ENCODE measurements at regions not wholly inside any gene's neighbourhood (a gene's known extent, or its start where the extent isn't known, plus 50 kb on each side); places are given as distances from the start of the nearest gene placed in this dataset.

DNA sequence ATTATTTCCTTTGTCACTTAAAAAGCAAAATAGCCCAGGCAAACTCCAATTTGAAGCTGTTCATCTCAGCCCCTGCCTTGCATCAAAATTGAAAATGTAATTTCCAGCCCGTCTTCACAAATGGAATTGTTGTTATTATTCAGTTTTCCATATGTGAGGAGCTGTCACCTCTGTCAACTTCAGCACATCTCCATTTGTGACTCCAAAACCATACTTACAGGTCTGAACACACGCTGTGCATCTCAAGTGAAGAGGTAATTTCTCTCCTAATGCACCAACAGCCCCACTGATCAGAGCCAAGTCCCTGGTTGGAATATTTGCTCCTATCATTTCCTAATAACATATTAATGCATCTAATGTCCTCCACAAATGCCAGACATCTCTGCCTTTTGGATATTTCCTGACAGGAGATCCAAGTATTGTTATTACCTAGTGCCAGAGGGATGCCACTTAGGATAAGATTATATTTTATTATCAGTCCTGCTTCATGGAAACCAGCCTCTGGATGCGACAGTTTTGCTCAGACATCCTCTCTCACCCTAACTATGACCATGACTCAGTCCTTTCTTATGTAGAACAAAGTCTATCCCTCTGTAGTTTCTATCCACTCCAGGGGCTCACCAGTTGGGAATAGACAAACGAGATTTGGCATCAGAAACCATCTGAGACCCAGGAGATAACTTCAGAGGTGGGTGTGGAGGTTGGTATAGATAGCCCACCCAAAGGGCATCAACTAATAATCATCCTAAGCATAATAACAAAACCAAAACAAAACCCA is 379.8 kb downstream of the VPS13C start:
- TF ChIP-seq, protein P1, sequence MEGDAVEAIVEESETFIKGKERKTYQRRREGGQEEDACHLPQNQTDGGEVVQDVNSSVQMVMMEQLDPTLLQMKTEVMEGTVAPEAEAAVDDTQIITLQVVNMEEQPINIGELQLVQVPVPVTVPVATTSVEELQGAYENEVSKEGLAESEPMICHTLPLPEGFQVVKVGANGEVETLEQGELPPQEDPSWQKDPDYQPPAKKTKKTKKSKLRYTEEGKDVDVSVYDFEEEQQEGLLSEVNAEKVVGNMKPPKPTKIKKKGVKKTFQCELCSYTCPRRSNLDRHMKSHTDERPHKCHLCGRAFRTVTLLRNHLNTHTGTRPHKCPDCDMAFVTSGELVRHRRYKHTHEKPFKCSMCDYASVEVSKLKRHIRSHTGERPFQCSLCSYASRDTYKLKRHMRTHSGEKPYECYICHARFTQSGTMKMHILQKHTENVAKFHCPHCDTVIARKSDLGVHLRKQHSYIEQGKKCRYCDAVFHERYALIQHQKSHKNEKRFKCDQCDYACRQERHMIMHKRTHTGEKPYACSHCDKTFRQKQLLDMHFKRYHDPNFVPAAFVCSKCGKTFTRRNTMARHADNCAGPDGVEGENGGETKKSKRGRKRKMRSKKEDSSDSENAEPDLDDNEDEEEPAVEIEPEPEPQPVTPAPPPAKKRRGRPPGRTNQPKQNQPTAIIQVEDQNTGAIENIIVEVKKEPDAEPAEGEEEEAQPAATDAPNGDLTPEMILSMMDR (conservative IDR thresholded peaks at IDR 0.05), result no peak
- DNase-seq (ENCODE audit: extremely low spot score, unreplicated experiment), result no peak
- H3K36me3 Mint-ChIP-seq, result no peaks in the 10 kb centered on the region
- peaks cover 17% of the 10 kb centered on the region for H3K27me3 Mint-ChIP-seq
- no peaks in the 10 kb centered on the region for H3K9me3 Mint-ChIP-seq
- H3K27ac Mint-ChIP-seq, result no peak overlapping the region
- H3K4me1 Mint-ChIP-seq (ENCODE audit: unreplicated experiment), result peaks cover 3% of the 10 kb centered on the region
- no peak overlapping the region for H3K4me3 Mint-ChIP-seq

DNA sequence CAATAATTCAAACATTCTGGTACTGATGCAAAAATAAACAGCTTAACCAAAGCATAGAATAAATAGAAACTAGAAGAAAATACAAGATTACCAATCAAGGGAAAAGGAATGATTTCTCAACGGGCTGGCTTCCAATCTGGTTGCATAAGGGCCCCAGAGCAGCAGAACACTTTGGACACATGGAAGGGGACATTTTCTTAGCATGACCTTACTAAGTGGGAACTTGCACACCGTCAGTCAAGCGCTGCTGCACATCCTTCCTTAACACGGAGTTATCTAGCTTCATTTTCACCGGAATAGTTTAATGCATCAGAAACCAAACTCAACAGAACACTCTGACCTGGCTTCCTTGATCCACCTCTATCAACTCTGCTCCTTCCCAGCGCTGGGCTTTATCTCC is 388.5 kb downstream of the VPS13C start:
- TF ChIP-seq, protein P1 (conservative IDR thresholded peaks at IDR 0.05), result no peak
- H3K4me3 Mint-ChIP-seq, result no peak overlapping the region
- H3K4me1 Mint-ChIP-seq (ENCODE audit: unreplicated experiment), result no peaks in the 10 kb centered on the region
- DNase-seq (ENCODE audit: extremely low spot score, unreplicated experiment), result no peak
- H3K36me3 Mint-ChIP-seq, result no peaks in the 10 kb centered on the region
- H3K27ac Mint-ChIP-seq, result no peak overlapping the region
- no peaks in the 10 kb centered on the region for H3K9me3 Mint-ChIP-seq
- peaks cover 9% of the 10 kb centered on the region for H3K27me3 Mint-ChIP-seq

DNA sequence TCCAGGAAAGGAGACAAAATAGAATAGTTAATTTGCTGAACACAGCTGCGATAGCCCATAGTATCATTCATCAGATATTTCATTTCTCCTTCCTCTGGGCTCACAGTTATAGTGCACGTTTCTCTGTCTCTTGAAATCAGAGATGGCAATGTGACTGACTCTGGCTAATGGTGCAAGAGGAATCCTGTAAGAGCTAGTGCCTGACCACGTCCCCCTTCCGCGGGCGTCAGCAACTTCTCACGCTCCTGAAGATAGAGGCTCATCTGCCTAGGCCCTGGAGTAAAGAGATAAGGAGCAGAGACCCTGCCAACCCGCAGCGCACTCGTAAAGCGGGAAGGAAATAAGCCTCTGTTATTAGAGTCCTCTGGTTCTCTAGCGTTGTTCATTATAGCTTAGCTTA is 391.8 kb downstream of the VPS13C start:
- Mint-ChIP-seq H3K27ac (no peak overlapping the region), H3K4me1 (ENCODE audit: unreplicated experiment) (no peaks in the 10 kb centered on the region), H3K36me3 (no peaks in the 10 kb centered on the region), H3K9me3 (no peaks in the 10 kb centered on the region), H3K4me3 (no peak overlapping the region), H3K27me3 (peaks cover 21% of the 10 kb centered on the region)
- TF ChIP-seq, protein P1 (conservative IDR thresholded peaks at IDR 0.05), result no peak
- no peak for DNase-seq (ENCODE audit: extremely low spot score, unreplicated experiment)

DNA sequence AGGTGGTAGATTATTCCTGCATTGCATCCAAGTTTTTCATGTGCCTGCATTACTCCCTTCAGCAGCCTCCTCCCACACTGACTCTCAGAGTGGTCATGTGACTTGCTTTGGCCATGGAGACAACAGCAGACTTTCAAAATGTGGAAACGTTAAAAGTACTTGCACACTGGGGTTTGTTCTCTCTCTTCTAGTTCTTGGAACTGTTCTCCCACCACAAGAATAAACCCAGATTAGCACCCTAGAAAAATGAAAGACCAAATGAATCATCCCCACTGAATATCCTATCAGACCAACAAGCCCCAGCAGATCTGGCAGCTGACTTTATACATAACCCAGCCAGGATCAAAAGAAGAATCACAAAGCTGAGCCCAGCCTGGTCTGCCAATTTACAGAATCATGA is 398.5 kb downstream of the VPS13C start:
- no peak for DNase-seq (ENCODE audit: extremely low spot score, unreplicated experiment)
- Mint-ChIP-seq H3K9me3 (peaks cover 6% of the 10 kb centered on the region), H3K4me1 (ENCODE audit: unreplicated experiment) (no peaks in the 10 kb centered on the region), H3K27ac (no peak overlapping the region), H3K27me3 (peaks cover 18% of the 10 kb centered on the region), H3K36me3 (no peaks in the 10 kb centered on the region), H3K4me3 (no peak overlapping the region)
- TF ChIP-seq, protein P1 (conservative IDR thresholded peaks at IDR 0.05), result no peak

DNA sequence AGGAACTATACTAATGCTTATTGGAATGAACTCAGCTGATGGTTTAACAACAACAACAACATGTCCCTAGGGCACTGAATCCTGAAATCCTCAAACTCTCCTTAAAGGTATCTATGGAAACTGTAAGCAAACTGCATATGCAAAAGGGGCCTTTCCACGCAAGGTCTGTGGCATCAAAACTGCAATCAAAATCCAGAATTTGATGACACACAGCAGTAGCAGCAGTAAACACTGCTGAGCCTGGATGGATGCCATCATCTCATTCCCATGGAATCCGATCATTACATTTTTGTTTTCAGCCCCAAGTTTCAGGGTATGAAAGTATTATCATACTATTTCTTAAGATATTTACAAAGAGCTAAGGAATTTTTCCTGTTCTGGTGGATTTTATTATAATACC is 399.7 kb downstream of the VPS13C start:
- H3K4me3 Mint-ChIP-seq, result no peak overlapping the region
- DNase-seq (ENCODE audit: extremely low spot score, unreplicated experiment), result no peak
- H3K27me3 Mint-ChIP-seq, result peaks cover 15% of the 10 kb centered on the region
- H3K9me3 Mint-ChIP-seq, result peaks cover 6% of the 10 kb centered on the region
- peaks cover 4% of the 10 kb centered on the region for H3K4me1 Mint-ChIP-seq (ENCODE audit: unreplicated experiment)
- H3K36me3 Mint-ChIP-seq, result no peaks in the 10 kb centered on the region
- TF ChIP-seq, protein P1 (conservative IDR thresholded peaks at IDR 0.05), result no peak
- H3K27ac Mint-ChIP-seq, result no peak overlapping the region
